Activated naive CD4-positive, alpha-beta T cell treated with anti-CD3 and anti-CD28 coated beads, Interleukin-2, amount 50 U/mL, for 72 hours (primary cell): ENCODE measurements at regions not wholly inside any gene's neighbourhood (a gene's known extent, or its start where the extent isn't known, plus 50 kb on each side); places are given as distances from the start of the nearest gene placed in this dataset.

Source experiments
- ATAC-seq, 2 donors: fragments of 150-1000 bp; cut with Tn5 transposase; 2 replicates each; pipeline ENCODE4 v1.10.0; 2021; ENCODE audit warnings: mild to moderate bottlenecking in 2 of 2, moderate library complexity in 2 of 2
- DNase-seq, 2 donors: peaks; one replicate each; pipeline ENCODE4 v3.0.0; 2021 to 2022; ENCODE audit warnings: low spot score in 2 of 2
- H3K27ac Mint-ChIP-seq, 2 donors: one replicate each; pipeline ENCODE4 v1.8.0; 2022; ENCODE audit warnings: mild to moderate bottlenecking in 2 of 2, mixed read lengths in 2 of 2
- H3K36me3 Mint-ChIP-seq, 2 donors: one replicate each; pipeline ENCODE4 v1.8.0; 2022; ENCODE audit warnings: mixed read lengths in 2 of 2
- H3K9me3 Mint-ChIP-seq, 2 donors: one replicate each; pipeline ENCODE4 v1.8.0; 2022; ENCODE audit warnings: mixed read lengths in 2 of 2

- ATAC-seq (no peak), DNase-seq (no peak)
- Mint-ChIP-seq H3K9me3 (no peaks in the 10 kb centered on the region), H3K27ac (no peak overlapping the region), H3K36me3 (no peaks in the 10 kb centered on the region)
These were observed 121.7 kb downstream of the SIPA1L2 start for GRCh38 chr1:232508130-232508701.

- DNase-seq (no peak), ATAC-seq (no peak)
- no peaks in the 10 kb centered on the region for H3K9me3 Mint-ChIP-seq
- no peak overlapping the region for H3K27ac Mint-ChIP-seq
- no peaks in the 10 kb centered on the region for H3K36me3 Mint-ChIP-seq
These were observed 122.4 kb downstream of the SIPA1L2 start for GRCh38 chr1:232507571-232507970.

GRCh38 chr1:232505884-232506283 is 124.0 kb downstream of the SIPA1L2 start:
- DNase-seq (no peak), ATAC-seq (no peak)
- Mint-ChIP-seq H3K9me3 (no peaks in the 10 kb centered on the region), H3K36me3 (no peaks in the 10 kb centered on the region), H3K27ac (no peak overlapping the region)

GRCh38 chr1:232504651-232505050 is 125.3 kb downstream of the SIPA1L2 start:
- ATAC-seq (no peak), DNase-seq (no peak)
- Mint-ChIP-seq H3K36me3 (no peaks in the 10 kb centered on the region), H3K9me3 (no peaks in the 10 kb centered on the region), H3K27ac (no peak overlapping the region)

- no peaks in the 10 kb centered on the region for H3K36me3 Mint-ChIP-seq
- no peak overlapping the region for H3K27ac Mint-ChIP-seq
- ATAC-seq (no peak), DNase-seq (no peak)
- no peaks in the 10 kb centered on the region for H3K9me3 Mint-ChIP-seq
These were observed 126.4 kb downstream of the SIPA1L2 start for GRCh38 chr1:232503497-232503896.

GRCh38 chr1:232501854-232502253 is 128.1 kb downstream of the SIPA1L2 start:
- no peaks in the 10 kb centered on the region for H3K36me3 Mint-ChIP-seq
- DNase-seq (no peak), ATAC-seq (no peak)
- H3K27ac Mint-ChIP-seq = no peak overlapping the region
- no peaks in the 10 kb centered on the region for H3K9me3 Mint-ChIP-seq

- Mint-ChIP-seq H3K27ac (no peak overlapping the region), H3K36me3 (no peaks in the 10 kb centered on the region), H3K9me3 (no peaks in the 10 kb centered on the region)
- DNase-seq = no peak
- no peak for ATAC-seq
These were observed 130.7 kb downstream of the SIPA1L2 start for GRCh38 chr1:232499188-232499587.

GRCh38 chr1:232493869-232494268 is 136.1 kb downstream of the SIPA1L2 start:
- H3K36me3 Mint-ChIP-seq = no peaks in the 10 kb centered on the region
- no peak for ATAC-seq
- no peak for DNase-seq
- no peak overlapping the region for H3K27ac Mint-ChIP-seq
- peaks cover 0 to 5% of the 10 kb centered on the region in 2 donors for H3K9me3 Mint-ChIP-seq

- H3K9me3 Mint-ChIP-seq = peaks cover 0 to 5% of the 10 kb centered on the region in 2 donors
- DNase-seq = no peak
- H3K27ac Mint-ChIP-seq = no peak overlapping the region
- ATAC-seq = no peak
- H3K36me3 Mint-ChIP-seq = no peaks in the 10 kb centered on the region
These were observed 140.7 kb downstream of the SIPA1L2 start for GRCh38 chr1:232489256-232489655.

- no peak overlapping the region for H3K27ac Mint-ChIP-seq
- no peak for DNase-seq
- peaks cover 0 to 5% of the 10 kb centered on the region in 2 donors for H3K36me3 Mint-ChIP-seq
- peaks cover 0 to 5% of the 10 kb centered on the region in 2 donors for H3K9me3 Mint-ChIP-seq
- ATAC-seq = no peak
These were observed 142.7 kb downstream of the SIPA1L2 start for GRCh38 chr1:232487236-232487635.

- DNase-seq (no peak), ATAC-seq (peak in 1 of 2 donors; percentile 77)
- Mint-ChIP-seq H3K27ac (peak overlapping the region in 1 of 2 donors; percentile 7), H3K9me3 (peaks cover 0 to 5% of the 10 kb centered on the region in 2 donors), H3K36me3 (peaks cover 0 to 5% of the 10 kb centered on the region in 2 donors)
These were observed 143.3 kb downstream of the SIPA1L2 start for GRCh38 chr1:232486454-232487207.

GRCh38 chr1:232486006-232486405 is 143.9 kb downstream of the SIPA1L2 start:
- Mint-ChIP-seq H3K36me3 (peaks cover 0 to 5% of the 10 kb centered on the region in 2 donors), H3K27ac (no peak overlapping the region), H3K9me3 (peaks cover 0 to 5% of the 10 kb centered on the region in 2 donors)
- DNase-seq = no peak
- ATAC-seq = no peak

GRCh38 chr1:232484856-232485255 is 145.1 kb downstream of the SIPA1L2 start:
- Mint-ChIP-seq H3K27ac (no peak overlapping the region), H3K9me3 (peaks cover 0 to 1% of the 10 kb centered on the region in 2 donors), H3K36me3 (peaks cover 0 to 5% of the 10 kb centered on the region in 2 donors)
- no peak for DNase-seq
- ATAC-seq = no peak

GRCh38 chr1:232483826-232484225 is 146.1 kb downstream of the SIPA1L2 start:
- H3K27ac Mint-ChIP-seq = no peak overlapping the region
- H3K9me3 Mint-ChIP-seq = no peaks in the 10 kb centered on the region
- peaks cover 0 to 5% of the 10 kb centered on the region in 2 donors for H3K36me3 Mint-ChIP-seq
- DNase-seq = no peak
- ATAC-seq = no peak

GRCh38 chr1:232481091-232481490 is 148.8 kb downstream of the SIPA1L2 start:
- no peak overlapping the region for H3K27ac Mint-ChIP-seq

GRCh38 chr1:232477728-232478127 is 152.2 kb downstream of the SIPA1L2 start:
- Mint-ChIP-seq H3K27ac (no peak overlapping the region), H3K36me3 (no peaks in the 10 kb centered on the region)

More at GRCh38 chr1:232481091-232481490, 148.8 kb downstream of the SIPA1L2 start:
- no peak for ATAC-seq
- no peaks in the 10 kb centered on the region for H3K9me3 Mint-ChIP-seq
- DNase-seq = no peak
- peaks cover 0 to 5% of the 10 kb centered on the region in 2 donors for H3K36me3 Mint-ChIP-seq

GRCh38 chr1:232476538-232476950 is 153.4 kb downstream of the SIPA1L2 start:
- DNase-seq (no peak), ATAC-seq (no peak)
- Mint-ChIP-seq H3K9me3 (peaks cover 0 to 5% of the 10 kb centered on the region in 2 donors), H3K36me3 (no peaks in the 10 kb centered on the region), H3K27ac (no peak overlapping the region)

More at GRCh38 chr1:232477728-232478127, 152.2 kb downstream of the SIPA1L2 start:
- ATAC-seq (no peak), DNase-seq (no peak)
- no peaks in the 10 kb centered on the region for H3K9me3 Mint-ChIP-seq

GRCh38 chr1:232474826-232475225 is 155.1 kb downstream of the SIPA1L2 start:
- Mint-ChIP-seq H3K9me3 (peaks cover 0 to 5% of the 10 kb centered on the region in 2 donors), H3K27ac (no peak overlapping the region), H3K36me3 (no peaks in the 10 kb centered on the region)
- ATAC-seq = no peak
- no peak for DNase-seq
